Osteocyte (in vitro differentiated cells): ENCODE measurements at regions not wholly inside any gene's neighbourhood (a gene's known extent, or its start where the extent isn't known, plus 50 kb on each side); places are given as distances from the start of the nearest gene placed in this dataset.

Experiments
- DNase-seq: peaks from one replicate; pipeline ENCODE4 v3.0.0; 2021; ENCODE audit warnings: mixed read lengths; ENCODE audit not compliant: unreplicated experiment; ENCODE audit errors: extremely low spot score
- H3K27ac Mint-ChIP-seq: one replicate; pipeline ENCODE4 v1.8.0; 2021; ENCODE audit warnings: mild to moderate bottlenecking, mixed read lengths; ENCODE audit not compliant: unreplicated experiment
- H3K27me3 Mint-ChIP-seq: one replicate; pipeline ENCODE4 v1.8.0; 2021; ENCODE audit warnings: mixed read lengths; ENCODE audit not compliant: unreplicated experiment
- H3K36me3 Mint-ChIP-seq: one replicate; pipeline ENCODE4 v1.8.0; 2021; ENCODE audit warnings: mixed read lengths; ENCODE audit not compliant: unreplicated experiment
- H3K4me1 Mint-ChIP-seq: one replicate; pipeline ENCODE4 v1.8.0; 2021; ENCODE audit warnings: mixed read lengths; ENCODE audit not compliant: unreplicated experiment
- H3K4me3 Mint-ChIP-seq: one replicate; pipeline ENCODE4 v1.8.0; 2021; ENCODE audit warnings: mild to moderate bottlenecking, moderate library complexity, mixed read lengths; ENCODE audit not compliant: unreplicated experiment
- H3K9me3 Mint-ChIP-seq: one replicate; pipeline ENCODE4 v1.8.0; 2021; ENCODE audit warnings: mixed read lengths; ENCODE audit not compliant: unreplicated experiment
- CTCF ChIP-seq: fragments of 200-600 bp; sonication (generic); IDR thresholded peaks from 2 replicates; pipeline ENCODE4 v1.5.0; 2021; ENCODE audit warnings: antibody characterized with exemption, mild to moderate bottlenecking, moderate library complexity

DNA sequence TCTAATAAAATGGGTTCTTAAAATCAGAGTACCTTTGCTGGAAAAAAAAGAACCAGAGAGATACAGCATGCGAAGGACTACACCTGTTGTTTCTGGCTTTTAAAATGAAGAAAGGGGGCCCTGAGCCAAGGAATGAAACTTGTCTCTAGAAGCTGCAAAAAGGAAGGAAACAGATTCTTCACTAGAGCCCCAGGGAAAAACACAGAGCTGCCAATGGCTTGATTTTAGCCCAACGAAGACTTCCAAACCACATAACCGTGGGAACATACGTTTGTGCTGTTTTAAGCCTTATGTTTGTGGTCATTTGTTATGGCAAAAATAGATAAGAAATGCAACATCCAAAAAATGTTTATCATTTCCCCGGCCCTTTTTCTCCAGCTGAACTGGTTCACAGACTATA lies 780.0 kb downstream of the SORCS1 start:
- Mint-ChIP-seq H3K4me1 (peaks cover 4% of the 10 kb centered on the region), H3K27ac (no peak overlapping the region), H3K27me3 (no peaks in the 10 kb centered on the region), H3K9me3 (peaks cover 7% of the 10 kb centered on the region), H3K4me3 (no peak overlapping the region), H3K36me3 (no peaks in the 10 kb centered on the region)
- no peak for DNase-seq
- no peak for TF ChIP-seq CTCF

GRCh38 chr10:106380706-106381105 lies 783.8 kb downstream of the SORCS1 start:
- Mint-ChIP-seq H3K27me3 (no peaks in the 10 kb centered on the region), H3K27ac (no peak overlapping the region), H3K9me3 (peaks cover 7% of the 10 kb centered on the region), H3K36me3 (no peaks in the 10 kb centered on the region), H3K4me1 (peaks cover 4% of the 10 kb centered on the region), H3K4me3 (no peak overlapping the region)
- DNase-seq: no peak
- TF ChIP-seq CTCF: no peak

- Mint-ChIP-seq H3K4me1 (peaks cover 4% of the 10 kb centered on the region), H3K4me3 (no peak overlapping the region), H3K27ac (no peak overlapping the region), H3K36me3 (no peaks in the 10 kb centered on the region), H3K9me3 (peaks cover 7% of the 10 kb centered on the region), H3K27me3 (no peaks in the 10 kb centered on the region)
- DNase-seq: no peak
- TF ChIP-seq CTCF: no peak
Measured at GRCh38 chr10:106378251-106378650, 786.3 kb downstream of the SORCS1 start.

DNA sequence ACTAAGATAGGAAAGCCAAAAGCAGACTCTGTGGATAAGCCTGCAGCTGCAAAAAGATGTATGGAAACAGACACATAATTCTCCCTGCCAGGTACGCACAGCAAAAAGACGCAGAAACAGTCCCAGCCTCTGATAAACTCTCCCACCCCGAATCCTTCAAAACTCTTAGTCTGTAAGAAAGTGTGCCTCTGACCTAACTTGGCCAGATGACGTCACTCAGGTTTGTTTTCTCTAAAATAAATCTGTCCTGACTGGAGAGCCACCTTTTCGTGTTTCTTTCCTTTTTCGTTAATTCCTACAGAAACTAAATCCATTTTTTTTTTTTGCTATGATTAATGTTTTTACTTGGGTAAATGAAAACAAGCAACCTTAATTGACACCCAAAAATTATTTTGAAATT lies 793.8 kb downstream of the SORCS1 start:
- H3K27ac Mint-ChIP-seq: no peak overlapping the region
- no peaks in the 10 kb centered on the region for H3K36me3 Mint-ChIP-seq
- DNase-seq: no peak
- no peaks in the 10 kb centered on the region for H3K27me3 Mint-ChIP-seq
- no peak overlapping the region for H3K4me3 Mint-ChIP-seq
- no peaks in the 10 kb centered on the region for H3K9me3 Mint-ChIP-seq
- no peaks in the 10 kb centered on the region for H3K4me1 Mint-ChIP-seq
- no peak for TF ChIP-seq CTCF

DNA sequence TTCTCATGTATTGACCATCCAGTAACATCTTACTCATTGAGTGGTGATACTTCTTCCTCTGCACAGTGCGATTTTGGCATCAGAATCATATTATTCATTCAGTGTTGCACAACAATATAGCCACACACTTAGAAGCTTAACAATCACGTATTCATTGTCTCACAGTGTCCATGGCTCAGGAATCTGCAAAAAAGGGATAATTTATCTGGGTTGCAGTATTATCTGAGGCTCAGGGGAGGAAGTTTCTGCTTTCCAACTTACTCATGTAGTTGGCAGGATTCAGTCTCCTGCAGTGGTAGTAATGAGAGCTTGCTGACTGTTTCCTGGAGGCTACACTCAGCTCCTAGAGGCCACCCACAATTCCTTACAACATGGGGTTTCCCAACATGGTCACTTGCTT lies 803.6 kb downstream of the SORCS1 start:
- H3K4me1 Mint-ChIP-seq: no peaks in the 10 kb centered on the region
- no peak for DNase-seq
- no peaks in the 10 kb centered on the region for H3K9me3 Mint-ChIP-seq
- H3K27ac Mint-ChIP-seq: no peak overlapping the region
- TF ChIP-seq CTCF: no peak
- H3K27me3 Mint-ChIP-seq: no peaks in the 10 kb centered on the region
- no peaks in the 10 kb centered on the region for H3K36me3 Mint-ChIP-seq
- no peak overlapping the region for H3K4me3 Mint-ChIP-seq
